ENCODE measurements at regions not wholly inside any gene's neighbourhood (a gene's known extent, or its start where the extent isn't known, plus 50 kb on each side); places are given as distances from the start of the nearest gene placed in this dataset.

GRCh38 chr6:4692664-4693063, 83.5 kb upstream of the CDYL start:
- TF ChIP-seq TCF4 (CRISPR knock-in tag; IDR thresholded peaks at IDR 0.05; ENCODE audit: borderline replicate concordance) (no peak), ZNF565 (CRISPR knock-in tag; conservative IDR thresholded peaks at IDR 0.05; ENCODE audit: low read depth) (no peak), CREB5 (CRISPR knock-in tag; IDR thresholded peaks at IDR 0.05; ENCODE audit: low read depth) (no peak)

Measured in SK-N-SH treated with all-trans-retinoic acid at 6 μM for 48 hours (cell line).